Right kidney (tissue), 1 donor: ENCODE measurements at regions not wholly inside any gene's neighbourhood (a gene's known extent, or its start where the extent isn't known, plus 50 kb on each side); places are given as distances from the start of the nearest gene placed in this dataset.

ENCODE experiments used
- DNase-seq: peaks from one replicate; pipeline ENCODE4 v3.0.0-alpha.2; 2016

- no peak for DNase-seq
Observed at GRCh38 chr3:124451630-124452317, 278.5 kb upstream of the UMPS start.

- DNase-seq: no peak
Observed at GRCh38 chr3:124453189-124453588, 277.1 kb upstream of the UMPS start.

- DNase-seq: no peak
Observed at GRCh38 chr3:124455891-124456290, 274.4 kb upstream of the UMPS start.

GRCh38 chr3:124456506-124456905 is 273.7 kb upstream of the UMPS start:
- no peak for DNase-seq

- no peak for DNase-seq
Observed at GRCh38 chr3:124459678-124460077, 270.6 kb upstream of the UMPS start.

- DNase-seq: no peak
Observed at GRCh38 chr3:124461126-124461525, 269.1 kb upstream of the UMPS start.

GRCh38 chr3:124461838-124462632 is 268.2 kb upstream of the UMPS start:
- DNase-seq: no peak

- DNase-seq: no peak
Observed at GRCh38 chr3:124463234-124463633, 267.0 kb upstream of the UMPS start.

- peak; percentile 59 for DNase-seq
Observed at GRCh38 chr3:124467980-124468902, 262.0 kb upstream of the UMPS start.

GRCh38 chr3:124469555-124469954 is 260.7 kb upstream of the UMPS start:
- DNase-seq: no peak

- no peak for DNase-seq
Observed at GRCh38 chr3:124478830-124479229, 251.4 kb upstream of the UMPS start.

GRCh38 chr3:124483915-124484470 is 246.3 kb upstream of the UMPS start:
- no peak for DNase-seq

- no peak for DNase-seq
Observed at GRCh38 chr3:124486324-124486723, 243.9 kb upstream of the UMPS start.

- DNase-seq: no peak
Observed at GRCh38 chr3:124489506-124489905, 240.7 kb upstream of the UMPS start.

GRCh38 chr3:124491098-124491497 is 239.2 kb upstream of the UMPS start:
- no peak for DNase-seq

GRCh38 chr3:124491875-124492274 is 238.4 kb upstream of the UMPS start:
- no peak for DNase-seq

GRCh38 chr3:124492824-124493223 is 237.4 kb upstream of the UMPS start:
- no peak for DNase-seq

- DNase-seq: no peak
Observed at GRCh38 chr3:124496061-124496460, 234.2 kb upstream of the UMPS start.

- no peak for DNase-seq
Observed at GRCh38 chr3:124497487-124497886, 232.8 kb upstream of the UMPS start.

- DNase-seq: no peak
Observed at GRCh38 chr3:124498891-124499290, 231.4 kb upstream of the UMPS start.

- no peak for DNase-seq
Observed at GRCh38 chr3:124504332-124505059, 225.8 kb upstream of the UMPS start.

- no peak for DNase-seq
Observed at GRCh38 chr3:124509884-124510283, 220.4 kb upstream of the UMPS start.
